Amniotic stem cell (primary cell): ENCODE measurements at regions not wholly inside any gene's neighbourhood (a gene's known extent, or its start where the extent isn't known, plus 50 kb on each side); places are given as distances from the start of the nearest gene placed in this dataset.

Experiments used
- DNase-seq: peaks from one replicate; lab custom pipeline; 2025; lab: John Stamatoyannopoulos, UW

DNA sequence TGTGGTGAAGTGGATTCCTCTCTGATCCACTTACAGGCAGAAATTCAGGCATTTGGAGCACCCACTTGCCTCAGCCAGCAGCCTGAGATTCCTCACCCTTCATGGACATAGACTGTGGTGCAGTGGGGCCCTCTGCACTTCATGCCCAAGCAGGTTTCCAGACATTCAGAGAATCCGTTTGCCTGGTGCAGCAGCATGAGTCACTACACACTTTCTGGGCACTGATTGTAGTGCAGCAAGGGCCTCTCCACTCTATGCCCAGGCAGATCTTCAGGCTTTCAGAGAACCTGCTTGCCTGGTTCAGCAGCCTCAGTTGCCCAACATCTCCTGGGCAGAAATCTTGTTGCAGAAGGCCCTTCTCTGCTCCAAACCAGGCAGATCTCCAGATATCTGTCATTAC lies 920.9 kb downstream of the SLITRK5 start:
- no peak for DNase-seq

DNA sequence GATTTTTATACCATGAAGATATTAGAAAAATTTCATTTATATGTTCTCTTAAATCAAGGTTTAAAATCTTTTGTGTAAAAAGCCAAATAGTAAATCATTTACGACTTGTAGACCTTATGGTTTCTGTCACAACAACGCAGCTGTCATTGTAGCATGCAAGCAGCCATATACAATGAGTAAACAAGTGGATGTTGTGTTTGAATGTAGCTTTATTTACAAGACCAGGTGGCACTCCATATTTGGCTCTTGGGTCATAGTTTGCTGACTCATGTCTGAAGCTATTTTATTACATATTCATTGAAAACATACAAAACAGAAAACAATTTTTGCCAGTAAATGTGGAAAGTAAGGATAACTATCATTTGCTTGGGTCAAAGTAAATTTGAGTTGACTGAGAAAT lies 930.8 kb downstream of the SLITRK5 start:
- no peak for DNase-seq

- DNase-seq: no peak
These were observed 931.9 kb downstream of the SLITRK5 start for GRCh38 chr13:88602786-88603777.

GRCh38 chr13:88617176-88617575 lies 946.0 kb downstream of the SLITRK5 start:
- DNase-seq: no peak

- DNase-seq: no peak
These were observed 951.3 kb downstream of the SLITRK5 start for GRCh38 chr13:88622362-88622973.

- DNase-seq: no peak
These were observed 952.0 kb downstream of the SLITRK5 start for GRCh38 chr13:88623150-88623549.

DNA sequence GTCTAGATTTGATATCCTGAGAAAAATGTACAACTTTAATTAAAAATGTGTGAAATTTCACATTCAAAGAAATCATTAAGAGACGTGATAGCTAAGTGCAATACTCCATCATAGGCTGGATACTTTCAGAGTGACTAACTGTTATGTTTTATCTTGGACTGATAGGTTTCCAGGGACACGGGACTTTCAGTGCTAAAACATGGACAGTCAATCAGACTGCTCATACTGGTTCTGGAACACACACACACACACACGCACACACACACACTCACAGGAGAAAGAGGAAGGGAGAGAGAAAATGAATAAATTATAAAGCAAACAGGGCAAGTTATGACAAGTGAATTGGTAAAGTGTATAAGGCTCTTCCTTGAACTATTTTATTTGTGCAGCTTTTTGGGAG lies 955.9 kb downstream of the SLITRK5 start:
- no peak for DNase-seq

- no peak for DNase-seq
These were observed 957.7 kb downstream of the SLITRK5 start for GRCh38 chr13:88628882-88629281.

DNA sequence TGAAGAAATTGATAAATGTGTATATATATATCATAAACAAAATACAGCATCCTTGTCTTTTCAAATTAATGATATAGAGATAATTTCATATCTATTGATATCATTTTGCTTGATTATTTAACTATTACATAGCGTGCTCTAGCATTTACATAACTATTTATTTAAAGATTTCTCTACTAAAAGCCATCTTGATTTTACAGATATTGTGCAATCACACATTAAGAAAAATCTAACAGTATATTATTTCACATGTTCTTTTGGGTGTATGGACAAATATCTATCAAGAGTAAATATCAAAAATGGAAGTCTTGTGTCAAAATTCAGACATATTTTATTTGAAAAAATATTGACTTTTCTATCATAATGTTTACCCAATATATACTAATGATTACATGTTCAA lies 966.8 kb downstream of the SLITRK5 start:
- no peak for DNase-seq

GRCh38 chr13:88643233-88643632 lies 972.1 kb downstream of the SLITRK5 start:
- DNase-seq: no peak

GRCh38 chr13:88648598-88649373 lies 977.6 kb downstream of the SLITRK5 start:
- DNase-seq: no peak

DNA sequence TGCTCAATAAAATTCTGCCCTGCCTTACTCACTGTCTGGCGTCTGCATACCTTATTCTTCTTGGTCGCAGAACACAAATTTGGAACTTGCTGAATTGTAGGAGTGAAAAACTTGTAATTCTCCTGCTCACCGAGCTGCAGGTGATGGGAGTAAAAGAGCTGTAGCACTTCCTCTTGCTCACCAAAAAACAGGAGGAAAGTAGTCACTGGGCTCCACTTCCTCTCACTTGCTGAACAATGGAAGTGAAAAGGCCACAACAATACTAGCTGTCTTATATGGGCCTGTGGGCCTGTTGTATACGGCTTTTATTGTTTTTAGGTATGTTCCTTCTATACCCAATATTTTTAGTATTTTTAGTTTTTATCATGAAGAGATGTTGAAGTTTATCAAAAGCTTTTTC lies 978.7 kb downstream of the SLITRK5 start:
- no peak for DNase-seq

GRCh38 chr13:88651531-88651930 lies 980.4 kb downstream of the SLITRK5 start:
- DNase-seq: no peak

GRCh38 chr13:88656751-88657150 lies 985.6 kb downstream of the SLITRK5 start:
- DNase-seq: no peak

DNA sequence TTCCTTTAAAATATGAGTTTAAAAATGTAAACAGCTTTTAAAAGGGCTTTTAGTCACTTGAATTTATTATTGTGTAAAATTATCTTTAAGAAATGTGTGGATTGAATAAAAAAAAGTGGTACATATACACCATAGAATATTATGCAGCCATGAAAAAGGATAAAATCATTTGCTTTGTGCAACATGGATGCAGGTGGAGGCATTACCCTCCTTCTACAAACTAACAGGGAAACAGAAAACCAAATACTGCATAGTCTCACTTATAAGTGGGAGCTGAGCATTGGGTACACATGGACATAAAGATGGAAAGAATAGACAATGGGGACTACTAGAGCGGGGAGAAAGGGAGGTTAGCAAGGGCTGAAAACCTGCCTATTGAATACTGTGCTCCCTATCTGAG lies 999.3 kb downstream of the SLITRK5 start:
- no peak for DNase-seq

DNA sequence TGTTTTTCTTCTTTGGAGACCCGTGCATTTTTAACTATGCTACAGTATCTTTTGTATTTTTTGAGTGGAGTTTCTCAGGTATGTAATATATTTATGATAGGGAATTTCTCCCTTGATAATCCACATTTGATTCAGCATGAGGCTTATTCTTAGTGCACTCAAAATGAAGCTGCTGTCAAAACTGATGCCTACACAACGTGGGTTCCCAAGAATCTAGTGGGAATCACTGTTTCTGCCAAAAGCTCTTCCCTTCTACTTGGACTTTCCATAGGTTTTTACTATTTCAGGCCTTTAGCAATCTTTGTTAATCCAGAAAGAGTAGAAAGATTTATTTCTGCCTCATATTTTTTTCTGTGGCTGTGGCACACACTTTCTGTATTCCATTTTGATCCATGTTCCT lies 1003.7 kb downstream of the SLITRK5 start:
- no peak for DNase-seq

GRCh38 chr13:88675347-88675996 lies 1004.3 kb downstream of the SLITRK5 start:
- no peak for DNase-seq

DNA sequence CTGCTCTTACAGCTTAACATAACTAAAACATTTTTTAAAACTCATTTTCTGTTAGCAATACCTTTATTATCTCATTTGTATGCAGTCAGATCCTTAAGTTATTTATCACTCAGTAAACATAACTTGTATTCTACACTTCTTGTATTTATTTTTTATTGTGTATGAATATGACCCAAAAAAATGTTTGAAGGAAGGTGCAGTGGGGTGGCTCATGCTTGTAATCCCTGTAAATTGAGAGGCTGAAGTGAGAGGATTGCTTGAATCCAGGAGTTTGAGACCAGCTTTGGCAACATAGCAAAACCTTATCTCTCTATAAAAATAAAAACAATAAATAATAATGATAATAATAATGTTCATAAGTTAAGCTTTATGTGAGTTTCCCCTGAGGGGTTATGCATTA lies 1004.8 kb downstream of the SLITRK5 start:
- DNase-seq: no peak

DNA sequence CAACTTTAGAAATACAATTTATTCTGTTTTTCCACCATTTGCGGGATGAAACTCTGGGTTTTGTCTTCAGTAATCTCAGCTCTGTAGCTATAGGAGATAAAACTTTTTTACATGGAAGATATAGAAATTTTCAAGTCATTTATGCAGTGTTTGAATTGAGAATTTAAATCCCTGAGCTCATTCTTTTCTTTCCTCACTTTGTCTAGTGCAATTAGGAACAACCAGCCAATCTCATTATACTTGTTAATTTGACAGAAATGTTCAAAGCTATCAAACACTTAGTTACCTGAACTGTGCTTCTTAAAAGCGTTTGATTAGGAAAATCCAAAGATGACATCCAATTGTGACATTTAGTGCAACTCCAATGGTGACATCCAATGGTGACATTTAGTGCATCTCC lies 1014.3 kb downstream of the SLITRK5 start:
- DNase-seq: no peak

GRCh38 chr13:88701551-88701950 lies 1030.4 kb downstream of the SLITRK5 start:
- DNase-seq: no peak

DNA sequence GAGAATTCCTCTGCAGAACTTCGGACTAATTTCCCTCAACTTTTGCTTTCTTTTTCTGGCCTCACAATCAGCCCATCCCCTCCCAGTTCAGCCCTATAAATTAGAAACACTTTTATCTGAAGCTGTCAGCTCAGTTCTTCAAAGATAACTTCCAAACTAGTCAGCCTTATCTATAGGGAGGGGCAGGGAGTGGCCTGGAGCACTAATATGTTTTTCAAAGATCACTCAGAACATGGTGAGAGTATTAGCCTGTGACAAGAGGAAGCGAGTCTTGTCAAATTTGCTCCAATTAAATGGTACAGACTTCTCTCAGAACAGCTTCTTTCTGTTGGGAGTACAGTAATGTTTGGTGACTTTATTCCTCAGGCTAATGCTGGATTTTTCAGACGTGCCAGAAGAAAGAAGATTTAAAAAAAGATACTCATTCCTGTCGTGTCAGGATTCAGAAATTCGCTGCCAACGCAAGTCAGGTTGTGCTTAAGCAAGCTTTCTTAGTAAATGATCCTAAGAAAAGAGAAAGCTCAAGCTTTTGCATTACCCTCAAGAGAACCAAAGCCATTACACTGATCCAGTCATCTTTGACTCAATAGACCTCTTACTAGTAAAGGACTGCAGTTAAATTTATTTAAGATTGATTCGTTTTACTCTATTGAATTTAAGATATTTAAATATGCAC lies 1033.6 kb downstream of the SLITRK5 start:
- no peak for DNase-seq

DNA sequence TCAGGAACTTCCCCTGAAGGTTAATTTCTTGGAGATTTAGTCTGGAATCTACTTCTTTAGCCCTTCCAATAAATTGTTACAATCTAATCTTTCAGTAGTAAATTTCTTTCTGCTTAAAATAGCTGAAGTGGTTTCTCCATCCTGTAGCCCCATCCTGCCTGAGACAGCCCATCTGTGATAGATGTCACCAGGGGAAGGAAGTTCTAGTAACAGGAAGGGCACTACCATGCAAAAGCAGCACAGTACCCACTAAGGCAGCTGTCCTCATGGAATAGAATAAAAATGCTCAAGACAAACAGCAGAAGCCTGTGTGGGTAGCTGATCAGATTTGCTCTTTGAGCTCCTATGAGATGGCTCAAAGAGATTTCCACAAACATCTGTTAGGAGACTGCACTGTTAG lies 1036.5 kb downstream of the SLITRK5 start:
- DNase-seq: no peak
